ENCODE measurements at regions not wholly inside any gene's neighbourhood (a gene's known extent, or its start where the extent isn't known, plus 50 kb on each side); places are given as distances from the start of the nearest gene placed in this dataset.
A peak's percentile ranks its signal among the peaks of the same experiment; 100 is the strongest.

DNA sequence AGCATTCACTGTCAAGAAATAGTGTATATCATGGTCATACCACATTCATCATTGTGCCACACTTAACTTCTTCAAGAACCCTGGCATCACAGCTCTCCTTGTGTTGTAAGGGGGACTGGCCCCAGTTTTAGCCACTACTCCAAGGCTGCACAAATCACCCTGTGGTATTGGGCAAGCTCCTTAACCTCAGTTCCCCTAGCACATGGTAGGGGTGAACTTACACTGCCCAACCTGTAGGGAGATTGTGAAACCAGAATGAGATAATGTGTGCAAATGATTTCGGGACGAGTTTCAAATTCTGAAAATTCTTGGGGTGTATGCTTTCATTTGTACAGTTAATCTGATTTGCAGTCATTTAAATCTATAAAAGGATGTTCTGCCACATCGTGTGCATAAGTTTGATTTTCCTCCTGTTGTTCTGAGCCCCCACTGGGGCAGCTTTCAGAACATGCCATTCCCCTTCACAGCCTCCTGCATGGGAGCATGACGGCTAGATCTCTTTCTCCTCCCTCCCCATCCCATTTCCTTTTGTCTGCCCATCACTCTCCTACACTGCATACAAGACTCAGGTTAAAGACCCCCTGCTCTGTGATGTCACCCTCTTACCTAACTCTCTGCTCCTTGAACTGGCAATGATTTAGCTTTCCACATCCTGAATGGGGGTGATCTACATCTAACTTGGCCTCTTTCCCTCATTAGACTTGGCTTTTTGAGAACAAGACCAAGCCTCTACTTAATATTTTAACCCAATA, 290.3 kb downstream of the CHRM3 start:
- peak in 3 of 8 experiments; percentile 34 to 51 (median 35) for ATAC-seq (replicated peaks in 6 of 8)
- WGBS, 10 experiments, result 0 to 82% (median 33%) methylated on average over 1 to 4 of the region's 4 CpGs; no CpG with 5 or more reads in 1 of the 10 experiments
- Histone ChIP-seq H3K4me1 (replicated peaks in 1 of 2) (peaks cover 0 to 3% of the 10 kb centered on the region in 2 donors), H3K27ac (no peak overlapping the region), H3K4me3 (no peak overlapping the region)
- in situ Hi-C loops (cut with MboI; ENCODE audit: low pct_unique_long_range_greater_than_20kb in 2 of 9, low sequenced_read_pairs in 9 of 9, unreplicated experiment in 9 of 9), result no loop called here

DNA sequence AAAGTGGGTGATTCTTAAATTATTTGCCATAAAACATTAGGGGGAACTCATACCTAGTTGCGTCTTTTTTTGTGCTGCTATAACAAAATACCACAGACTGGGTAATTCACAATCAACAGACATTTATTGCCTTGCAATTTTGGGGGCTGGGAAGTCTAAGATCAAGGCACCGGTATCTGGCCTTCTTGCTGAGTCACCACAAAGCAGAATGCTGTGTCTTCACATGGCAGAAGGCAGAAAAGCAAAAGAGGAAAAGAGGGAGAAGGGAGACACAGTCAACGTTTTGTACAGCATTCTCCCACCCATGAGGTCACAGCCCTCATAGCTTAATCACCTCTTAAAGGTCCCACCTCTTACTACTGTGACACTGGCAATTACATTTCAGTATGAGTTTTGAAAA, 291.0 kb downstream of the CHRM3 start:
- in situ Hi-C loops (cut with MboI; ENCODE audit: low pct_unique_long_range_greater_than_20kb in 2 of 9, low sequenced_read_pairs in 9 of 9, unreplicated experiment in 9 of 9), result no loop called here
- H3K4me3 ChIP-seq, result no peak overlapping the region
- H3K4me1 ChIP-seq (replicated peaks in 1 of 2), result peaks cover 0 to 3% of the 10 kb centered on the region in 2 donors
- H3K27ac ChIP-seq, result no peak overlapping the region
- ATAC-seq (replicated peaks in 6 of 8), result peak in 5 of 8 experiments; percentile 28 to 48 (median 30)
- 4 to 71% (median 37%) methylated on average over 1 to 3 of the region's 3 CpGs; no CpG with 5 or more reads in 2 of the 10 experiments for WGBS, 10 experiments

GRCh38 chr1:239678181-239678580, 291.8 kb downstream of the CHRM3 start:
- in situ Hi-C loops (cut with MboI; ENCODE audit: low pct_unique_long_range_greater_than_20kb in 2 of 9, low sequenced_read_pairs in 9 of 9, unreplicated experiment in 9 of 9), result no loop called here
- no peak overlapping the region for H3K4me3 ChIP-seq
- 0 to 100% (median 92%) methylated on average over 1 to 2 of the region's 2 CpGs; no CpG with 5 or more reads in 1 of the 10 experiments for WGBS, 10 experiments
- H3K27ac ChIP-seq, result no peak overlapping the region
- no peak for ATAC-seq (replicated peaks in 6 of 8)
- peaks cover 0 to 3% of the 10 kb centered on the region in 2 donors for H3K4me1 ChIP-seq (replicated peaks in 1 of 2)

DNA sequence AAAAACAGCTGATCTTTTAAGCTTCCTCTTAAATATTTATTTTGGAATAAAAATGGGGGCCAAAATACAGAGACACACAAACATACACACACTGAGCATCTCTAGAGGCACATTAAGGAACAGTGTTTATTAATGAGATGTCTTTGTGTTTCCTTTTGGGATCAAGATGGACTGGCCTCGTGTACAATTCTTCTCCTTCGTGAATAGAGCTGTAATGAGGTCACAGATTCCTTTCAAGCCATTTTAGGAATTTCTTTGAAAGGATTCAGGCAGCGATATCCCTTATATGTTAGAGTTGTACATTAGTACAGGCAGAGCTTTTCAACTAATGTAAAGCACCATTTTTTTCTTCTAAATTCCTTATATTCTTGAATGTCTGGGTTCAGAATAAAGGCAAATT, 295.7 kb downstream of the CHRM3 start:
- WGBS, 10 experiments, result 0 to 86% (median 40%) methylated on average over 1 to 3 of the region's 3 CpGs; no CpG with 5 or more reads in 1 of the 10 experiments

GRCh38 chr1:239682960-239683359, 296.6 kb downstream of the CHRM3 start:
- in situ Hi-C loops (cut with MboI; ENCODE audit: low pct_unique_long_range_greater_than_20kb in 2 of 9, low sequenced_read_pairs in 9 of 9, unreplicated experiment in 9 of 9), result no loop called here
- 0 to 56% (median 12%) methylated on average over 1 to 2 of the region's 2 CpGs; no CpG with 5 or more reads in 2 of the 10 experiments for WGBS, 10 experiments
- Histone ChIP-seq H3K27ac (no peak overlapping the region), H3K4me1 (replicated peaks in 1 of 2) (no peaks in the 10 kb centered on the region), H3K4me3 (no peak overlapping the region)
- ATAC-seq (replicated peaks in 6 of 8), result peak in 1 of 8 experiments; percentile 84

More for the DNA sequence above, 295.7 kb downstream of the CHRM3 start:
- no peak overlapping the region for H3K4me3 ChIP-seq
- no peak overlapping the region for H3K27ac ChIP-seq
- ATAC-seq (replicated peaks in 6 of 8), result peak in 3 of 8 experiments; percentile 12 to 55 (median 28)
- H3K4me1 ChIP-seq (replicated peaks in 1 of 2), result peaks cover 0 to 3% of the 10 kb centered on the region in 2 donors
- in situ Hi-C loops (cut with MboI; ENCODE audit: low pct_unique_long_range_greater_than_20kb in 2 of 9, low sequenced_read_pairs in 9 of 9, unreplicated experiment in 9 of 9), result no loop called here

DNA sequence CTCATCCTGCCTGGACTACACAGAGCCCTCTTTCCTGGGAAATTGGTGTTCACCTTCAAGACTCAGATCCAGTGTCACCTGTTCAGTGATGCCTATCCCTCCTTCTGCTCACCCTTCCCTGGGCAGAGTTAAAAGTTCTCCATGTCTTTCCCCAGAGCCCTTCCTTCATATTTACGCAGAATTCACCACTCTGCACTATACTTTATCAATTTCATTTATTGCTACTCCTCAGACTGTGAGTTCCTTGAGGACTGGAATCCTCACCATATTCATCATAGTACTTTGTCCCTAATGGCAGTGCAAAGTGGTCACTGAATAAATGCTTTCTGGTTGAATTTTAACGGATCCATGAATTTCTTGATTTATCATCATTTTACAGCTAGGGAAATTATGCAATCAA, 300.0 kb downstream of the CHRM3 start:
- H3K27ac ChIP-seq, result no peak overlapping the region
- no peak for ATAC-seq (replicated peaks in 6 of 8)
- no peak overlapping the region for H3K4me3 ChIP-seq
- 10 to 100% (median 87%) methylated on average over 1 to 2 of the region's 2 CpGs; no CpG with 5 or more reads in 2 of the 10 experiments for WGBS, 10 experiments
- in situ Hi-C loops (cut with MboI; ENCODE audit: low pct_unique_long_range_greater_than_20kb in 2 of 9, low sequenced_read_pairs in 9 of 9, unreplicated experiment in 9 of 9), result no loop called here
- no peaks in the 10 kb centered on the region for H3K4me1 ChIP-seq (replicated peaks in 1 of 2)

GRCh38 chr1:239696317-239696716, 309.9 kb downstream of the CHRM3 start:
- WGBS, 10 experiments, result 20 to 100% (median 94%) methylated on average over 1 to 2 of the region's 2 CpGs; no CpG with 5 or more reads in 1 of the 10 experiments
- no peak for ATAC-seq (replicated peaks in 6 of 8)
- Histone ChIP-seq H3K27ac (no peak overlapping the region), H3K4me1 (replicated peaks in 1 of 2) (no peaks in the 10 kb centered on the region), H3K4me3 (no peak overlapping the region)
- in situ Hi-C loops (cut with MboI; ENCODE audit: low pct_unique_long_range_greater_than_20kb in 2 of 9, low sequenced_read_pairs in 9 of 9, unreplicated experiment in 9 of 9), result loop anchor here in 1 of 9 experiments (10.0 kb wide), 1 partner anchor 62 kb away; no protein-coding TSS in a partner anchor

DNA sequence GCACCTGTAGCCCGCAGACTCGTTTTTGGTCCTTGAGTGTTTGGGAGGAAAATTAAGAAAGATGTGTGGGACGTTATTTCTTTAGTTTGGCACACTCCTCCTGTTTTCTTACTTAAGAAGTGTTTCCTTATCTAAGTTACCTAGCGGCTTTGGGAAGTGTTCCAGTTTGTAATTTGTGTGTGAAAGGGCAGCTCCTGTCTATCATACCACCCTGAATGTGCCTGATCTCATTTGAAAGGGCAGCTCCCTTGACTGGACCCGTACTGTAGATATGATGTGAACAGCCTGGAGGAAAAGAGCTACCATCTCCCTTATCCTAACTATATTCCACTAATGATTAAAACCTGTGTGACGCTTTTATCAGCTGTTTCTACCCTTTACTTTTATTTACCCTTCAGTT, 314.3 kb downstream of the CHRM3 start:
- peaks cover 0 to 4% of the 10 kb centered on the region in 2 donors for H3K4me1 ChIP-seq (replicated peaks in 1 of 2)
- no peak overlapping the region for H3K27ac ChIP-seq
- in situ Hi-C loops (cut with MboI; ENCODE audit: low pct_unique_long_range_greater_than_20kb in 2 of 9, low sequenced_read_pairs in 9 of 9, unreplicated experiment in 9 of 9), result no loop called here
- no peak overlapping the region for H3K4me3 ChIP-seq
- 4 to 95% (median 87%) methylated on average over 2 to 6 of the region's 6 CpGs; no CpG with 5 or more reads in 2 of the 10 experiments for WGBS, 10 experiments
- no peak for ATAC-seq (replicated peaks in 6 of 8)

DNA sequence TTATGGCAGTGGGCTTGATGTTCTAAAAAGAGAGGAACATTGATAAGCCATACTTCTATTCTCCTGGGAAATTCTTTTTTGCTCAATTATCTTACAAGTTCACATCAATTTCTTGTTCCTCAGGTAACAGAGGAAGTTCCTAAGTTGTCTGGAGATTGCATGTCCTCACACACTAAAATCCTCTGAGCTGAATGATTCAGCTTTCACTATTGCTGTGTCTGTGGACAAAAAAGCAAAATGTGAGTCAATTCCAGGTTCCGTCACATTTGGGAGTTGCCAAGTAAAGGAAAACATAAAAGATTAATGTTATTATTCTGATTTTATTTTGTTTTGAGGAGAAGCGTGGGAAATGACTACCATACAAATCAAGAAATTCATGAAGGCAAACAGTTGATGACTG, 316.7 kb downstream of the CHRM3 start:
- 13 to 100% (median 90%) methylated on average over 1 to 2 of the region's 2 CpGs for WGBS, 10 experiments
- no peak overlapping the region for H3K27ac ChIP-seq
- ATAC-seq (replicated peaks in 6 of 8), result no peak
- peaks cover 0 to 4% of the 10 kb centered on the region in 2 donors for H3K4me1 ChIP-seq (replicated peaks in 1 of 2)
- in situ Hi-C loops (cut with MboI; ENCODE audit: low pct_unique_long_range_greater_than_20kb in 2 of 9, low sequenced_read_pairs in 9 of 9, unreplicated experiment in 9 of 9), result no loop called here
- H3K4me3 ChIP-seq, result no peak overlapping the region

DNA sequence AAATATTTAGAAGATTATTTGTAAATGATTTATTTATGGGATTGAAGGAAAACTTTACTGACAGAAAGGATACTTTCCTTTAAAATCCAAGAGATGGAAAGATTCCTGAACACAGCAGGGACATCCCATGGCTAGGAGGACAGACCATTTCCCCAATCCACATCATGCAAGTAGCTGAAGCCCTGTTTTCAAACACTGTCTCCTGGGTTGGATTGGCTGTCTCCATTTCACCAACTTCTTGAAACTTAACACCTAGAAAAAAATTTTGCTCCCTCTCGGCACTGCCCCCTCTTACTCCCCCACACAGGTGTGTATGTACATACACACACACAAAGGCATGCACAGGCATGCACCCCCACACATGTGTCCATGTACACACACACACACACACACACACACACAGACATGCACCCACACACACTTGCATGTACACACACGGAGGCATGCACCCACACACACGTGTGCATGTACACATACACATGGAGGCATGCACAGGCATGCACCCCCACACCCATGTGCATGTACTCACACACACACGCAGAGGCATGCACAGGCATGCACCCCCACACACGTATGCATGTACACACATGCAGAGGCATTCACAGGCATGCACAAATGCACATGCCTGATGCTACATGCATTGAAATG, 320.0 kb downstream of the CHRM3 start:
- ATAC-seq (replicated peaks in 6 of 8), result peak in 1 of 8 experiments; percentile 33

GRCh38 chr1:239707615-239708014, 321.2 kb downstream of the CHRM3 start:
- Histone ChIP-seq H3K4me1 (replicated peaks in 1 of 2) (peaks cover 0 to 4% of the 10 kb centered on the region in 2 donors), H3K27ac (no peak overlapping the region), H3K4me3 (no peak overlapping the region)
- ATAC-seq (replicated peaks in 6 of 8), result no peak
- in situ Hi-C loops (cut with MboI; ENCODE audit: low pct_unique_long_range_greater_than_20kb in 2 of 9, low sequenced_read_pairs in 9 of 9, unreplicated experiment in 9 of 9), result no loop called here

More for the DNA sequence above, 320.0 kb downstream of the CHRM3 start:
- H3K4me1 ChIP-seq (replicated peaks in 1 of 2), result peaks cover 0 to 4% of the 10 kb centered on the region in 2 donors
- in situ Hi-C loops (cut with MboI; ENCODE audit: low pct_unique_long_range_greater_than_20kb in 2 of 9, low sequenced_read_pairs in 9 of 9, unreplicated experiment in 9 of 9), result no loop called here
- no peak overlapping the region for H3K27ac ChIP-seq
- H3K4me3 ChIP-seq, result no peak overlapping the region
- 28 to 86% (median 60%) methylated on average over 1 to 5 of the region's 5 CpGs; no CpG with 5 or more reads in 3 of the 10 experiments for WGBS, 10 experiments

DNA sequence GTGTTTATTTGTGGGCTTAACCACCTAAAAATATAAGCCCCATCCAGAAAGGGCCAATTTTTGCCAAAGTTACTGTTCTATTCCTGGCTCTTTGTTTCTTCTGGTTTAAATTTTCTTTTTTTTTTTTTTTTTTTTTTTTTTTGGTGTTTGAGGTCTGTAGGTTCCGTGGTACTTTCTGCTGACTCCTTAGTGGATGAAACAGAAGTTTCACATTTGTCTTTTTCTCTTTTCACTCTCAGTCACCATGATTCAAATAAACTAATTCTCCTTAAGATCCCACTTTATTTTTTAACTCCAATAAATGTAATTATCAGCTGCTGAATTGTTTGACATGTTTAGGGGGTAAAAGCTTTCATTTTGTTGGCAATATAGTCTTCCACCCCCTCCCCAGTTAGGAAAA, 322.3 kb downstream of the CHRM3 start:
- in situ Hi-C loops (cut with MboI; ENCODE audit: low pct_unique_long_range_greater_than_20kb in 2 of 9, low sequenced_read_pairs in 9 of 9, unreplicated experiment in 9 of 9), result no loop called here
- H3K27ac ChIP-seq, result no peak overlapping the region
- peaks cover 0 to 4% of the 10 kb centered on the region in 2 donors for H3K4me1 ChIP-seq (replicated peaks in 1 of 2)
- ATAC-seq (replicated peaks in 6 of 8), result no peak
- WGBS, 10 experiments, result 0 to 100% (median 88%) methylated on average over 1 of the region's 1 CpG
- no peak overlapping the region for H3K4me3 ChIP-seq

- ATAC-seq (replicated peaks in 6 of 8), result no peak
Measured at GRCh38 chr1:239711768-239712167, 325.4 kb downstream of the CHRM3 start.

More at GRCh38 chr1:239711768-239712167, 325.4 kb downstream of the CHRM3 start:
- no peaks in the 10 kb centered on the region for H3K4me1 ChIP-seq (replicated peaks in 1 of 2)
- in situ Hi-C loops (cut with MboI; ENCODE audit: low pct_unique_long_range_greater_than_20kb in 2 of 9, low sequenced_read_pairs in 9 of 9, unreplicated experiment in 9 of 9), result no loop called here
- H3K4me3 ChIP-seq, result no peak overlapping the region
- H3K27ac ChIP-seq, result no peak overlapping the region
- 14 to 100% (median 86%) methylated on average over 1 of the region's 1 CpG; no CpG with 5 or more reads in 3 of the 10 experiments for WGBS, 10 experiments

Measured in motor neuron (in vitro differentiated cells).